CD8-positive, alpha-beta memory T cell (primary cell): ENCODE measurements at regions not wholly inside any gene's neighbourhood (a gene's known extent, or its start where the extent isn't known, plus 50 kb on each side); places are given as distances from the start of the nearest gene placed in this dataset.

Experiments used
- CTCF ChIA-PET: fragments of 350-600 bp; sonication (Branson Sonifier 250); formaldehyde crosslinking; loops from one replicate; lab custom pipeline; 2021; ENCODE audit warnings: antibody characterized with exemption; lab: Charles Lee
- POLR2A ChIA-PET: fragments of 350-600 bp; sonication (Branson Sonifier 250); formaldehyde crosslinking; loops from one replicate; lab custom pipeline; 2021; ENCODE audit warnings: antibody characterized with exemption; lab: Charles Lee
- DNase-seq, 5 donors: peaks; one replicate each; pipeline versions ENCODE4 v3.0.0 to v3.0.0-alpha.2; 2020 to 2022; ENCODE audit warnings: mixed read lengths in 1 of 5
- H3K27ac ChIP-seq: one replicate; pipeline ENCODE4 v1.7.0; 2013; ENCODE audit warnings: low read depth, mild to moderate bottlenecking, low read length, moderate library complexity
- H3K27me3 ChIP-seq: 2 replicates; pipeline ENCODE4 v1.7.0; 2013; ENCODE audit warnings: low read length, mild to moderate bottlenecking; ENCODE audit not compliant: insufficient read depth, poor library complexity, severe bottlenecking
- H3K36me3 ChIP-seq: 2 replicates; pipeline ENCODE4 v1.7.0; 2013; ENCODE audit warnings: mild to moderate bottlenecking, low read length, moderate library complexity; ENCODE audit not compliant: insufficient read depth
- H3K4me1 ChIP-seq: 2 replicates; pipeline ENCODE4 v1.7.0; 2013; ENCODE audit warnings: mild to moderate bottlenecking, low read length, moderate library complexity; ENCODE audit not compliant: insufficient read depth
- H3K4me3 ChIP-seq: 2 replicates; pipeline ENCODE4 v1.7.0; 2013; ENCODE audit warnings: mild to moderate bottlenecking, low read length
- H3K9me3 ChIP-seq: 2 replicates; pipeline ENCODE4 v1.7.0; 2013; ENCODE audit warnings: mild to moderate bottlenecking, low read length
- H3K27ac Mint-ChIP-seq, 8 donors: one replicate each; pipeline ENCODE4 v1.8.0; 2020 to 2021; ENCODE audit warnings: mixed read lengths in 8 of 8, mild to moderate bottlenecking in 6 of 8, inconsistent platforms in 3 of 8, moderate library complexity in 3 of 8
- H3K27me3 Mint-ChIP-seq, 2 donors: one replicate each; pipeline ENCODE4 v1.8.0; 2020 to 2021; ENCODE audit warnings: mixed read lengths in 2 of 2, mild to moderate bottlenecking in 1 of 2, moderate library complexity in 1 of 2
- H3K36me3 Mint-ChIP-seq, 3 donors: one replicate each; pipeline ENCODE4 v1.8.0; 2020 to 2021; ENCODE audit warnings: mixed read lengths in 3 of 3, inconsistent platforms in 1 of 3, mild to moderate bottlenecking in 1 of 3
- H3K4me1 Mint-ChIP-seq, 3 donors: one replicate each; pipeline ENCODE4 v1.8.0; 2020 to 2021; ENCODE audit warnings: mixed read lengths in 3 of 3, inconsistent platforms in 1 of 3, mild to moderate bottlenecking in 1 of 3
- H3K4me3 Mint-ChIP-seq, 7 donors: one replicate each; pipeline ENCODE4 v1.8.0; 2020 to 2021; ENCODE audit warnings: mixed read lengths in 7 of 7, mild to moderate bottlenecking in 6 of 7, moderate library complexity in 4 of 7, inconsistent platforms in 2 of 7
- H3K9me3 Mint-ChIP-seq, 5 donors: one replicate each; pipeline ENCODE4 v1.8.0; 2020 to 2022; ENCODE audit warnings: mixed read lengths in 5 of 5, mild to moderate bottlenecking in 3 of 5, moderate library complexity in 2 of 5, inconsistent platforms in 1 of 5

- Mint-ChIP-seq H3K27me3 (peaks cover 6 to 8% of the 10 kb centered on the region in 2 donors), H3K9me3 (peaks cover 0 to 2% (median 0%) of the 10 kb centered on the region in 5 donors), H3K4me3 (no peak overlapping the region), H3K27ac (no peak overlapping the region), H3K4me1 (no peaks in the 10 kb centered on the region), H3K36me3 (no peaks in the 10 kb centered on the region)
- no peak for DNase-seq
- Histone ChIP-seq H3K27me3 (no peaks in the 10 kb centered on the region), H3K36me3 (no peaks in the 10 kb centered on the region), H3K4me3 (no peak overlapping the region), H3K27ac (no peak overlapping the region), H3K9me3 (no peaks in the 10 kb centered on the region), H3K4me1 (no peaks in the 10 kb centered on the region)
- CTCF ChIA-PET = interaction anchor here (0.7 to 2.2 kb wide), 10 partner anchors 8 to 633 kb away, joined by 3 to 7 read pairs (median 4); no protein-coding TSS in a partner anchor
- POLR2A ChIA-PET = no interaction called here
These were observed 402.3 kb upstream of the SLC14A2 start for GRCh38 chr18:45213040-45213333.

DNA sequence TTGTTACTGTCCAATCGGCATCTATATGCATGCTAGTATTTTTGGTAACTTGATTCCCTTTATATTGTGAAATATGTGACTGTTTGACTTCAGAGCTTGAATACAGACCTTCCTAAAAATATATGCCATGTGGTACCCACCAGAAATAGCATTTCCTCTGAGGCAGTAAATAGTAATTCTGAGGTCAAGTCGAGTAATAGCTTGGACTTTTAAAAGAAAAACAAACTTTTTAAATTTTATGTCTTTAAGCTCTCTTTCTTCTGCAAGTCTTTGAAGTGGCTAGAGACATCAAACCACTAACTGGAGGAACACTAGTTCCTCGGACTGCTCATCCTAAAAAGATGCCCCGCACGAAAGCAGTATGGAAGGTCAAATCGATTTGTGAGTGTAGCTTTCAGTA, 396.8 kb upstream of the SLC14A2 start:
- no peak overlapping the region for H3K27ac ChIP-seq
- Mint-ChIP-seq H3K4me1 (no peaks in the 10 kb centered on the region), H3K27ac (no peak overlapping the region), H3K27me3 (peaks cover 0 to 22% of the 10 kb centered on the region in 2 donors), H3K4me3 (no peak overlapping the region), H3K9me3 (no peaks in the 10 kb centered on the region), H3K36me3 (no peaks in the 10 kb centered on the region)
- ChIA-PET POLR2A (no interaction called here), CTCF (no interaction called here)
- no peak for DNase-seq
- H3K27me3 ChIP-seq = no peaks in the 10 kb centered on the region
- H3K9me3 ChIP-seq = no peaks in the 10 kb centered on the region
- no peaks in the 10 kb centered on the region for H3K36me3 ChIP-seq
- no peak overlapping the region for H3K4me3 ChIP-seq
- H3K4me1 ChIP-seq = no peaks in the 10 kb centered on the region

DNA sequence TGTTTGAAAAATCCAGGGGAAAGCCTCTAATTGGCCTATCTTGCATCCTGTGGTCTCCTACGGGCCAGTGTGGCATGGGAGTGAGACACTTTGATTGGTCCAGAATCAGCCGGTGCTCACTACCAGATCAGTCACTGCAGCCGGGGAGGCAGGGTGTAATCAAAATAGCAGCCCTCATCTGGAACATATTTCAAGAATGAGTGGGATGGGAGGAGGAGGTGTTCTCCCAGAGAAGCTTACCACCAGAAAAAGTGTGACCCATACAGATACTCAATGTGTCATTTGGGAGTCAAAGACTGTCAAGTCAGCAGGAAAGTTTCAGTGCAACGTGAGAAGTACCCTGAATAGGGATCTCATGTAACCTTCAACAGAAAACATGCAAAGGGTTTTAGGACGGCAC, 393.9 kb upstream of the SLC14A2 start:
- Mint-ChIP-seq H3K4me3 (no peak overlapping the region), H3K4me1 (no peaks in the 10 kb centered on the region), H3K36me3 (no peaks in the 10 kb centered on the region), H3K9me3 (peaks cover 0 to 4% (median 0%) of the 10 kb centered on the region in 5 donors), H3K27ac (no peak overlapping the region), H3K27me3 (peaks cover 2 to 22% of the 10 kb centered on the region in 2 donors)
- Histone ChIP-seq H3K27ac (no peak overlapping the region), H3K9me3 (no peaks in the 10 kb centered on the region), H3K36me3 (no peaks in the 10 kb centered on the region), H3K4me3 (no peak overlapping the region), H3K27me3 (no peaks in the 10 kb centered on the region), H3K4me1 (no peaks in the 10 kb centered on the region)
- no peak for DNase-seq
- POLR2A ChIA-PET = no interaction called here
- CTCF ChIA-PET = interaction anchor here (0.8 to 1.9 kb wide), 2 partner anchors 8 to 10 kb away, joined by 3 to 7 read pairs; no protein-coding TSS in a partner anchor

GRCh38 chr18:45222180-45222579, 393.1 kb upstream of the SLC14A2 start:
- POLR2A ChIA-PET = no interaction called here
- Histone ChIP-seq H3K36me3 (no peaks in the 10 kb centered on the region), H3K9me3 (no peaks in the 10 kb centered on the region), H3K27me3 (no peaks in the 10 kb centered on the region), H3K27ac (no peak overlapping the region), H3K4me1 (no peaks in the 10 kb centered on the region), H3K4me3 (no peak overlapping the region)
- DNase-seq = no peak
- CTCF ChIA-PET = interaction anchor here (0.8 to 1.9 kb wide), 2 partner anchors 9 kb away, joined by 3 to 7 read pairs; no protein-coding TSS in a partner anchor
- peaks cover 2 to 22% of the 10 kb centered on the region in 2 donors for H3K27me3 Mint-ChIP-seq
- peak overlapping the region in 1 of 7 donors; percentile 6 for H3K4me3 Mint-ChIP-seq
- peaks cover 0 to 4% (median 0%) of the 10 kb centered on the region in 5 donors for H3K9me3 Mint-ChIP-seq
- no peaks in the 10 kb centered on the region for H3K36me3 Mint-ChIP-seq
- H3K27ac Mint-ChIP-seq = no peak overlapping the region
- H3K4me1 Mint-ChIP-seq = no peaks in the 10 kb centered on the region

DNA sequence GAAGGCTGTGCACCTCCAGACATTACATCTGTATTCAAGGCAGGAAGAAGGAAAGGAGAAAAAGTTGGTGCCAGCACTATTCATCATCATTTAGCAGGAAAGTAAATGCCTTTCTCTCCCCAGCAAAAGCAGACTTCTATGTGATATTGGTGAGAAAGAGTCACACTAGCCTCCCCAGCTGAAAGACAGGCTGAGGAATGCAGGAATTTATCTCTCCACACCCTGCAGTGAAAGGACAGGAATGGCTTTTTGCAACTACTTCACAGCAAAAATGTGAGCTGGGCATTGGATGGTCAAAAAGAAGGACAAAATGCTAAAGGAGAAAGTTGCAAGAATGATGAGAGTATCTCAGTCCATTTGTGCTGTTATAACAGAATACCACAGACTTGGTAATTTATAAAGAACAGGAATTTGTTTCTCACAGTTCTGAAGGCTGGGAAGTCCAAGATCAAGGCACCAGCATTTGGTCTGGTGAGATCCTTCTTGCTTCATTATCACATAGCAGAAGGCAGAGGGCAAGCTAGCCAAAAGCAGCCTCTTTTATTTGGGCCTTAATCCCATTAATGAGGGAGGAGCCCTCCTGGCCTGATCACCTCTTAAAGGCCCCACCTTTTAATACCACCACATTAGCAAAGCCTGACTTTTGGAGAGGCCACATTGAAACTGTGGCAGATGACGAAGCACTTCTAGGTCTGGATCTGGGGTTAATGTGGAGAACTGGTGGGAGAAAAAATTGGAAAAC, 388.1 kb upstream of the SLC14A2 start:
- Mint-ChIP-seq H3K4me3 (no peak overlapping the region), H3K27me3 (peaks cover 2 to 8% of the 10 kb centered on the region in 2 donors), H3K36me3 (no peaks in the 10 kb centered on the region), H3K27ac (no peak overlapping the region), H3K4me1 (no peaks in the 10 kb centered on the region), H3K9me3 (peaks cover 0 to 4% (median 0%) of the 10 kb centered on the region in 5 donors)
- Histone ChIP-seq H3K36me3 (no peaks in the 10 kb centered on the region), H3K27ac (no peak overlapping the region), H3K27me3 (no peaks in the 10 kb centered on the region), H3K4me1 (no peaks in the 10 kb centered on the region), H3K9me3 (no peaks in the 10 kb centered on the region), H3K4me3 (no peak overlapping the region)
- CTCF ChIA-PET = no interaction called here
- no peak for DNase-seq
- POLR2A ChIA-PET = no interaction called here

DNA sequence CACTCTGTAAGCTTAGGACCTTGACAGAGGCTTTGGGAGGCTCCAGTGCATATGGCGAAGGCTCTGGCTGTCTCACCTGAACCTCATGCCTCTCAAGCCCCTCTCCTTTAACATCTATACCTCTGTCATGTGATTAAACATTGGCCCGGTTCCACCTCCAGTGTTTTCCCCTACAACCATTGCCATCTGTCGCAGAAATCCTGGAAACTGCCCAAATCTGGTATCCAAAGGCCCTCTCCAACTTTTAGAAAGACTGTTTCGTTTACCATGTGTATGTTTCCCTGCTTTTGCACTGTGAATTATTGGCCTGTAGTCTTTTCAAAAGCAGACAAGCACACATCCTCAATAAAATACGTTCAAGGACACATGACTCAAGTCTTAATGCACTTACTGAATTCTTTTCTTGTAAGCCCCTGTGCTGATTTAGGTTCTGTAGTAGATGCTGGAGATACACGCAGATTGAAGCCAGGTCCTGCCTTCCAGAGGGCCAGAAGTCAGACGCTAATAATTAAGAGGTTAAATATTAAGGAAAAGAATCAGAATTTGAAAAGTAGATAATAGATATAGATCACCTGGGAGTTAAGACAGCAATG, 386.4 kb upstream of the SLC14A2 start:
- H3K9me3 Mint-ChIP-seq = peaks cover 0 to 4% (median 0%) of the 10 kb centered on the region in 5 donors
- no peak overlapping the region for H3K27ac Mint-ChIP-seq
- H3K9me3 ChIP-seq = no peaks in the 10 kb centered on the region
- peaks cover 0 to 4% of the 10 kb centered on the region in 2 donors for H3K27me3 Mint-ChIP-seq
- H3K36me3 Mint-ChIP-seq = no peaks in the 10 kb centered on the region
- H3K4me1 Mint-ChIP-seq = no peaks in the 10 kb centered on the region
- no peak overlapping the region for H3K4me3 Mint-ChIP-seq
- H3K36me3 ChIP-seq = no peaks in the 10 kb centered on the region
- H3K4me3 ChIP-seq = no peak overlapping the region
- ChIA-PET POLR2A (no interaction called here), CTCF (no interaction called here)
- no peaks in the 10 kb centered on the region for H3K27me3 ChIP-seq
- DNase-seq = no peak
- H3K4me1 ChIP-seq = no peaks in the 10 kb centered on the region
- no peak overlapping the region for H3K27ac ChIP-seq

DNA sequence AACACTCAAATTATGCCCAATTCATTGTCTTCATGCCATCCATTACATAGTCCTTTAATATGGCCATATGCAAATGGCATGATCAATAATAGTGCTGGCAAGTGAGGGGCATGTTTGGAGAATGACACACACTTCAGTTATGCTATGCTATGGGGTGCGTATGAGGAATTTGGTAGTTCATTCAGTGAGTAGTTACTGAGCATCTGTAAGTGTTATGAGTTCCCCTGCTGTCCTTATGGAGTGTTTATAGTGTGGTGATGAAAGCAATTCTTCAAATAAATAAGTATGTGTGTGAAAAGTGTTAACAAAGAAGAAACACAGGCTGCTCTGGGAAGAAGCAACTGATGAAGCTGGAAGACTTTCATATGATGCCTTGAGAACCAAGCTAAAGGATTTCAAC, 383.7 kb upstream of the SLC14A2 start:
- CTCF ChIA-PET = interaction anchor here (1.0 to 1.4 kb wide), 2 partner anchors 10 to 19 kb away, joined by 3 to 4 read pairs; no protein-coding TSS in a partner anchor

GRCh38 chr18:45232061-45232460, 383.2 kb upstream of the SLC14A2 start:
- H3K27ac ChIP-seq = no peak overlapping the region
- no peaks in the 10 kb centered on the region for H3K27me3 ChIP-seq
- Mint-ChIP-seq H3K9me3 (no peaks in the 10 kb centered on the region), H3K27ac (no peak overlapping the region), H3K27me3 (peaks cover 2 to 4% of the 10 kb centered on the region in 2 donors), H3K4me3 (no peak overlapping the region), H3K36me3 (no peaks in the 10 kb centered on the region), H3K4me1 (no peaks in the 10 kb centered on the region)
- H3K36me3 ChIP-seq = no peaks in the 10 kb centered on the region
- ChIA-PET POLR2A (no interaction called here), CTCF (interaction anchor here (1.4 kb wide), 1 partner anchor 10 kb away, joined by 3 read pairs; no protein-coding TSS in a partner anchor)
- no peak for DNase-seq
- no peaks in the 10 kb centered on the region for H3K9me3 ChIP-seq
- H3K4me1 ChIP-seq = no peaks in the 10 kb centered on the region
- H3K4me3 ChIP-seq = no peak overlapping the region

More for the DNA sequence above, 383.7 kb upstream of the SLC14A2 start:
- DNase-seq = no peak
- H3K4me3 ChIP-seq = no peak overlapping the region
- H3K27ac ChIP-seq = no peak overlapping the region
- H3K9me3 ChIP-seq = no peaks in the 10 kb centered on the region
- no peaks in the 10 kb centered on the region for H3K9me3 Mint-ChIP-seq
- H3K36me3 Mint-ChIP-seq = no peaks in the 10 kb centered on the region
- no peak overlapping the region for H3K4me3 Mint-ChIP-seq
- H3K27me3 ChIP-seq = no peaks in the 10 kb centered on the region
- no peaks in the 10 kb centered on the region for H3K4me1 Mint-ChIP-seq
- H3K27me3 Mint-ChIP-seq = peaks cover 0 to 4% of the 10 kb centered on the region in 2 donors
- H3K36me3 ChIP-seq = no peaks in the 10 kb centered on the region
- POLR2A ChIA-PET = interaction anchor here (0.5 kb wide), 1 partner anchor 1035 kb away, joined by 4 read pairs; no protein-coding TSS in a partner anchor
- H3K4me1 ChIP-seq = no peaks in the 10 kb centered on the region
- no peak overlapping the region for H3K27ac Mint-ChIP-seq
